ENCODE measurements at regions not wholly inside any gene's neighbourhood (a gene's known extent, or its start where the extent isn't known, plus 50 kb on each side); places are given as distances from the start of the nearest gene placed in this dataset.

GRCh38 chr5:121638126-121638525 is 213.6 kb upstream of the FTMT start:
- TF ChIP-seq CTCF (IDR thresholded peaks at IDR 0.05) (no peak), POLR2A (IDR thresholded peaks at IDR 0.05) (no peak), POLR2AphosphoS5 (IDR thresholded peaks at IDR 0.05) (no peak)
